H9 (cell line): ENCODE measurements at regions not wholly inside any gene's neighbourhood (a gene's known extent, or its start where the extent isn't known, plus 50 kb on each side); places are given as distances from the start of the nearest gene placed in this dataset.

Source experiments
- DNase-seq: peaks from one replicate; pipeline ENCODE4 v3.0.0-alpha.2; 2017
- H2AFZ ChIP-seq: one replicate; pipeline ENCODE4 v1.6.1; 2013; ENCODE audit warnings: mild to moderate bottlenecking, low read length, control low read depth, moderate library complexity
- H2AK5ac ChIP-seq: 2 replicates; pipeline ENCODE4 v1.6.1; 2013; ENCODE audit warnings: low read length, control low read depth, mixed read lengths; ENCODE audit not compliant: insufficient read length
- H2BK120ac ChIP-seq: one replicate; pipeline ENCODE4 v1.6.1; 2013; ENCODE audit warnings: low read depth, mild to moderate bottlenecking, low read length, control low read depth, inconsistent platforms; ENCODE audit not compliant: poor library complexity, severe bottlenecking
- H2BK12ac ChIP-seq: 2 replicates; pipeline ENCODE4 v1.6.1; 2013; ENCODE audit warnings: low read length, control low read depth, mixed read lengths, low read depth; ENCODE audit not compliant: insufficient read length
- H2BK15ac ChIP-seq: 2 replicates; pipeline ENCODE4 v1.6.1; 2013; ENCODE audit warnings: low read depth, low read length, control low read depth
- H2BK20ac ChIP-seq: one replicate; pipeline ENCODE4 v1.6.1; 2013; ENCODE audit warnings: low read depth, mild to moderate bottlenecking, low read length, control low read depth, inconsistent platforms; ENCODE audit not compliant: poor library complexity, severe bottlenecking
- H2BK5ac ChIP-seq: 2 replicates; pipeline ENCODE4 v1.6.1; 2013; ENCODE audit warnings: low read length, control low read depth, mixed read lengths; ENCODE audit not compliant: insufficient read length
- H3K14ac ChIP-seq: 2 replicates; pipeline ENCODE4 v1.6.1; 2013; ENCODE audit warnings: low read length, control low read depth; ENCODE audit not compliant: insufficient read depth
- H3K18ac ChIP-seq: 2 replicates; pipeline ENCODE4 v1.6.1; 2013; ENCODE audit warnings: low read depth, mild to moderate bottlenecking, mixed read lengths, low read length, control low read depth; ENCODE audit not compliant: insufficient read length
- H3K23ac ChIP-seq: 2 replicates; pipeline ENCODE4 v1.6.1; 2013; ENCODE audit warnings: low read length, control low read depth, mixed read lengths, low read depth; ENCODE audit not compliant: insufficient read length
- H3K23me2 ChIP-seq: 2 replicates; pipeline ENCODE4 v1.6.1; 2013; ENCODE audit warnings: low read depth, mild to moderate bottlenecking, mixed read lengths, low read length, control low read depth; ENCODE audit not compliant: insufficient read length, poor library complexity, severe bottlenecking
- H3K27ac ChIP-seq: 2 replicates; pipeline ENCODE4 v1.5.1; 2013; ENCODE audit warnings: low read length, control low read depth, mixed read lengths, low read depth; ENCODE audit not compliant: insufficient read length
- H3K27me3 ChIP-seq: 2 replicates; pipeline ENCODE4 v1.6.1; 2013; ENCODE audit warnings: low read length, control low read depth, inconsistent platforms; ENCODE audit not compliant: insufficient read depth
- H3K4ac ChIP-seq: 2 replicates; pipeline ENCODE4 v1.6.1; 2013; ENCODE audit warnings: low read depth, mild to moderate bottlenecking, control low read depth, inconsistent platforms, low read length, moderate library complexity
- H3K4me1 ChIP-seq: 2 replicates; pipeline ENCODE4 v1.6.1; 2013; ENCODE audit warnings: low read length, control low read depth, inconsistent platforms; ENCODE audit not compliant: insufficient read depth
- H3K4me2 ChIP-seq: 2 replicates; pipeline ENCODE4 v1.6.1; 2013; ENCODE audit warnings: low read length, control low read depth, mixed read lengths; ENCODE audit not compliant: insufficient read length, insufficient read depth
- H3K56ac ChIP-seq: 2 replicates; pipeline ENCODE4 v1.6.1; 2013; ENCODE audit warnings: low read depth, mild to moderate bottlenecking, mixed read lengths, low read length, control low read depth; ENCODE audit not compliant: insufficient read length
- H3K79me1 ChIP-seq: 2 replicates; pipeline ENCODE4 v1.6.1; 2013; ENCODE audit warnings: low read depth, mild to moderate bottlenecking, moderate library complexity, low read length, control low read depth, inconsistent platforms; ENCODE audit not compliant: insufficient read depth, poor library complexity, severe bottlenecking
- H3K79me2 ChIP-seq: 2 replicates; pipeline ENCODE4 v1.6.1; 2013; ENCODE audit warnings: low read length, control low read depth, inconsistent platforms; ENCODE audit not compliant: insufficient read depth
- H3K9ac ChIP-seq: 2 replicates; pipeline ENCODE4 v1.6.1; 2013; ENCODE audit warnings: low read length, control low read depth, mixed read lengths; ENCODE audit not compliant: insufficient read length; ENCODE audit errors: extremely low read depth
- H3K9me3 ChIP-seq: one replicate; pipeline ENCODE4 v1.6.1; 2013; ENCODE audit warnings: low read depth, low read length, inconsistent platforms; ENCODE audit not compliant: control insufficient read depth
- H3T11ph ChIP-seq: one replicate; pipeline ENCODE4 v1.6.1; 2013; ENCODE audit warnings: mild to moderate bottlenecking, low read length, control low read depth, inconsistent platforms
- H4K20me1 ChIP-seq: one replicate; pipeline ENCODE4 v1.6.1; 2013; ENCODE audit not compliant: control insufficient read depth, insufficient read length, insufficient read depth
- H4K5ac ChIP-seq: 2 replicates; pipeline ENCODE4 v1.6.1; 2013; ENCODE audit warnings: low read depth, mild to moderate bottlenecking, mixed read lengths, low read length, control low read depth; ENCODE audit not compliant: insufficient read length
- H4K8ac ChIP-seq: replicated peaks from 2 replicates; pipeline ENCODE4 v1.6.1; 2013; ENCODE audit warnings: low read length, control low read depth, mixed read lengths, low read depth; ENCODE audit not compliant: insufficient read length
- H4K91ac ChIP-seq: 2 replicates; pipeline ENCODE4 v1.6.1; 2013; ENCODE audit warnings: low read depth, mild to moderate bottlenecking, moderate library complexity, mixed read lengths, low read length, control low read depth; ENCODE audit not compliant: insufficient read length
- H3K27ac Mint-ChIP-seq, 3 experiments: 2 replicates in 2 of 3; 3 replicates in 1 of 3; pipeline ENCODE4 v1.8.0; 2020 to 2021; ENCODE audit warnings: mixed read lengths in 3 of 3, mild to moderate bottlenecking in 1 of 3, moderate library complexity in 1 of 3
- H3K27me3 Mint-ChIP-seq: 2 replicates; pipeline ENCODE4 v1.8.0; 2021; ENCODE audit warnings: low read depth, mild to moderate bottlenecking, moderate library complexity, mixed read lengths
- H3K36me3 Mint-ChIP-seq, 3 experiments: 2 replicates in 2 of 3; 3 replicates in 1 of 3; pipeline ENCODE4 v1.8.0; 2020 to 2021; ENCODE audit warnings: low read depth in 3 of 3, mixed read lengths in 3 of 3; ENCODE audit not compliant: insufficient read depth in 1 of 3
- H3K4me1 Mint-ChIP-seq, 2 experiments: 2 replicates each; pipeline ENCODE4 v1.8.0; 2020; ENCODE audit warnings: mixed read lengths in 2 of 2
- H3K4me3 Mint-ChIP-seq, 2 experiments: 2 replicates in 1 of 2; 3 replicates in 1 of 2; pipeline ENCODE4 v1.8.0; 2020 to 2021; ENCODE audit warnings: mild to moderate bottlenecking in 2 of 2, mixed read lengths in 2 of 2, moderate library complexity in 1 of 2
- H3K9me3 Mint-ChIP-seq, 2 experiments: 2 replicates in 1 of 2; 3 replicates in 1 of 2; pipeline ENCODE4 v1.8.0; 2020; ENCODE audit warnings: mild to moderate bottlenecking in 2 of 2, mixed read lengths in 2 of 2, moderate library complexity in 1 of 2
- CTCF ChIP-seq: fragments of 200-600 bp; sonication (generic); conservative IDR thresholded peaks from 3 replicates; pipeline ENCODE4 v1.8.0; 2021; ENCODE audit warnings: antibody characterized with exemption, mild to moderate bottlenecking
- WGBS: extraction: QIAGEN DNeasy Blood & Tissue Kit; methylation state at CpG from one replicate; pipeline ENCODE4 v1.1.7; 2013; ENCODE audit warnings: missing lambda C conversion rate, low lambda C conversion rate, mixed read lengths; ENCODE audit not compliant: insufficient read length; ENCODE audit errors: extremely low coverage; 5-methylcytosine and 5-hydroxymethylcytosine counted together

- Histone ChIP-seq H3K56ac (no peak overlapping the region), H2BK120ac (no peak overlapping the region), H3K23me2 (no peaks in the 10 kb centered on the region), H2AFZ (no peak overlapping the region), H2BK12ac (no peak overlapping the region), H3K4ac (no peak overlapping the region), H3K4me1 (no peaks in the 10 kb centered on the region), H2AK5ac (no peak overlapping the region), H2BK20ac (no peak overlapping the region), H3K14ac (no peak overlapping the region), H2BK5ac (no peak overlapping the region), H3K18ac (no peak overlapping the region), H3K9me3 (no peaks in the 10 kb centered on the region), H3K79me1 (no peaks in the 10 kb centered on the region), H4K91ac (no peak overlapping the region), H3K27me3 (no peaks in the 10 kb centered on the region), H3K4me2 (no peak overlapping the region), H3T11ph (no peak overlapping the region), H3K27ac (no peak overlapping the region), H4K5ac (no peak overlapping the region), H3K79me2 (no peaks in the 10 kb centered on the region), H2BK15ac (no peak overlapping the region), H4K8ac (no peak overlapping the region), H3K23ac (no peak overlapping the region), H4K20me1 (no peaks in the 10 kb centered on the region), H3K9ac (no peak overlapping the region)
- H3K36me3 Mint-ChIP-seq: peaks cover 0 to 10% (median 0%) of the 10 kb centered on the region in 3 experiments; a peak in 1 of 7 replicates
- no peaks in the 10 kb centered on the region for H3K27me3 Mint-ChIP-seq
- TF ChIP-seq CTCF: no peak
- no peak overlapping the region for H3K4me3 Mint-ChIP-seq
- no CpG with 5 or more reads among the region's 4 CpGs for WGBS
- no peak overlapping the region for H3K27ac Mint-ChIP-seq
- DNase-seq: no peak
- H3K9me3 Mint-ChIP-seq: peaks cover 3 to 12% of the 10 kb centered on the region in 2 experiments; a peak in 3 of 5 replicates
- H3K4me1 Mint-ChIP-seq: 0 out of 4 replicates have a peak, but pooled peaks cover 0 to 2% of the 10 kb centered on the region in 2 experiments
Measured at GRCh38 chr7:49294611-49295010, 370.3 kb downstream of the CDC14C start.
